NT2/D1 (cell line): ENCODE measurements at regions not wholly inside any gene's neighbourhood (a gene's known extent, or its start where the extent isn't known, plus 50 kb on each side); places are given as distances from the start of the nearest gene placed in this dataset.

ENCODE experiments used
- DNase-seq: peaks from one replicate; pipeline ENCODE4 v3.0.0-alpha.2; 2011; ENCODE audit warnings: low read depth, low spot score
- H3K27me3 ChIP-seq: 2 replicates; pipeline ENCODE4 v1.6.0; 2011; ENCODE audit warnings: mild to moderate bottlenecking; ENCODE audit not compliant: insufficient read length, insufficient read depth
- H3K36me3 ChIP-seq: 2 replicates; pipeline ENCODE4 v1.6.1; 2011; ENCODE audit warnings: mild to moderate bottlenecking, low read length, mixed read lengths; ENCODE audit not compliant: insufficient read depth, insufficient read length
- H3K4me1 ChIP-seq: 2 replicates; pipeline ENCODE4 v1.5.1; 2011; ENCODE audit not compliant: insufficient read depth, insufficient read length
- H3K4me3 ChIP-seq: 2 replicates; pipeline ENCODE4 v1.5.1; 2011; ENCODE audit warnings: low read depth; ENCODE audit not compliant: insufficient read length
- H3K9ac ChIP-seq: 2 replicates; pipeline ENCODE4 v1.6.0; 2011; ENCODE audit warnings: low read depth; ENCODE audit not compliant: insufficient read length
- H3K9me3 ChIP-seq: 2 replicates; pipeline ENCODE4 v1.5.1; 2011; ENCODE audit warnings: mild to moderate bottlenecking, low read length; ENCODE audit not compliant: insufficient read depth
- SUZ12 ChIP-seq: IDR thresholded peaks from 2 replicates; pipeline ENCODE4 v1.6.1; 2011; ENCODE audit not compliant: insufficient read length, insufficient read depth; ENCODE audit errors: extremely low read depth
- YY1 ChIP-seq: IDR thresholded peaks from 2 replicates; pipeline ENCODE4 v1.6.1; 2011; ENCODE audit not compliant: insufficient read length, insufficient read depth
- ZNF274 ChIP-seq: IDR thresholded peaks from 2 replicates; pipeline ENCODE4 v1.6.1; 2011; ENCODE audit warnings: mild to moderate bottlenecking, low read depth, low read length

DNA sequence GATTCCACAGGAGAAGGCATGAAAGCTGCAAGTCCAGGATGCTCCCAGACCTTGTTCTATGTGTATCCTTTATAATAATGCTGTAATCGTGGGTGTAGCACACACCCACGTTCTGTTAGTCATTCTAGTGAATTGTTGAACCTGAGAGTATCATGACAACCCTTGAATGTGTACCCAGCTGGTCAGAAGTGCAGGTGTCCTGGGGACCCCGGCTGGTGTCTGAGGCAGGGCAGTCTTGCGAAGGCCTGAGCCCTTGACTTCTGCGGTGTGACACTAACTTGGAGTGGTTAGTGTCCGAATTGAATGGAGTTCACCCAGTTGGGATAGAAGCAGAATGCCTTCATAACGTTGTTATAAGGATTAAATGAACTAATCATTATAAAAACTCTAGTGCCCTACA lies 218.0 kb upstream of the TNRC6C start:
- no peak for TF ChIP-seq SUZ12
- TF ChIP-seq ZNF274, result no peak
- no peak for TF ChIP-seq YY1
- no peak overlapping the region for H3K9ac ChIP-seq

GRCh38 chr17:77741109-77741508 lies 217.4 kb upstream of the TNRC6C start:
- H3K4me3 ChIP-seq, result no peak overlapping the region
- no peaks in the 10 kb centered on the region for H3K27me3 ChIP-seq
- no peaks in the 10 kb centered on the region for H3K36me3 ChIP-seq
- peaks cover 7% of the 10 kb centered on the region; the same call in 1 of the 2 replicates for H3K9me3 ChIP-seq
- peaks cover 13% of the 10 kb centered on the region for H3K4me1 ChIP-seq
- TF ChIP-seq ZNF274 (no peak), YY1 (no peak), SUZ12 (no peak)
- DNase-seq, result no peak
- no peak overlapping the region for H3K9ac ChIP-seq

More for the DNA sequence above, 218.0 kb upstream of the TNRC6C start:
- no peak for DNase-seq
- H3K36me3 ChIP-seq, result no peaks in the 10 kb centered on the region
- peaks cover 7% of the 10 kb centered on the region; the same call in 1 of the 2 replicates for H3K9me3 ChIP-seq
- no peaks in the 10 kb centered on the region for H3K27me3 ChIP-seq
- H3K4me1 ChIP-seq, result peaks cover 14% of the 10 kb centered on the region
- H3K4me3 ChIP-seq, result no peak overlapping the region

GRCh38 chr17:77742579-77742978 lies 215.9 kb upstream of the TNRC6C start:
- H3K4me3 ChIP-seq, result no peak overlapping the region
- H3K9me3 ChIP-seq, result peaks cover 7% of the 10 kb centered on the region; the same call in 1 of the 2 replicates
- H3K36me3 ChIP-seq, result no peaks in the 10 kb centered on the region
- H3K9ac ChIP-seq, result no peak overlapping the region
- DNase-seq, result peak; percentile 63
- no peaks in the 10 kb centered on the region for H3K27me3 ChIP-seq
- no peak for TF ChIP-seq YY1
- no peak for TF ChIP-seq SUZ12
- no peak for TF ChIP-seq ZNF274
- peaks cover 20% of the 10 kb centered on the region for H3K4me1 ChIP-seq

- no peaks in the 10 kb centered on the region for H3K36me3 ChIP-seq
- no peak overlapping the region for H3K9ac ChIP-seq
- no peak for DNase-seq
- TF ChIP-seq ZNF274, result no peak
- no peak for TF ChIP-seq YY1
- TF ChIP-seq SUZ12, result no peak
- H3K4me3 ChIP-seq, result no peak overlapping the region
- peaks cover 18% of the 10 kb centered on the region for H3K4me1 ChIP-seq
- peaks cover 7% of the 10 kb centered on the region; the same call in 1 of the 2 replicates for H3K9me3 ChIP-seq
- H3K27me3 ChIP-seq, result no peaks in the 10 kb centered on the region
These were observed 214.2 kb upstream of the TNRC6C start for GRCh38 chr17:77744066-77744988.

DNA sequence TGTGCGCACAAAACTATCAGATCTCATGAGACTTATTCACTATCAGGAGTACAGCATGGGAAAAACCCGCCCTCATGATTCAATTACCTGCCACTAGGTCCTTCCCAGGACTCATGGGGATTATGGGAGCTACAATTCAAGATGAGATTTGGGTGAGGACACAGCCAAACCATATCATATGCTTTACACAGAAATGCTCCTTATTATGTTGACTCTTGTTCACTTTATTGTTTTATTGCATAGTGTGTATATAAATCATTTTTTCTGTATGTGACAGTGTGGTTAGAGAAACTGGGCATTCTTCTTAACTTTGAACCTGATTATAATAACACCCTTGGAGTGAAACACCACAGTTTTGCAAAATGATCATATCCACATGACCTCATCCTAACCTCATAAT lies 212.8 kb upstream of the TNRC6C start:
- peaks cover 7% of the 10 kb centered on the region; the same call in 1 of the 2 replicates for H3K9me3 ChIP-seq
- TF ChIP-seq ZNF274 (no peak), YY1 (no peak), SUZ12 (no peak)
- no peak overlapping the region for H3K9ac ChIP-seq
- peaks cover 22% of the 10 kb centered on the region for H3K4me1 ChIP-seq
- no peak overlapping the region for H3K4me3 ChIP-seq
- H3K36me3 ChIP-seq, result no peaks in the 10 kb centered on the region
- H3K27me3 ChIP-seq, result no peaks in the 10 kb centered on the region
- DNase-seq, result no peak

GRCh38 chr17:77746393-77746792 lies 212.1 kb upstream of the TNRC6C start:
- Histone ChIP-seq H3K36me3 (no peaks in the 10 kb centered on the region), H3K4me1 (peaks cover 22% of the 10 kb centered on the region), H3K9me3 (peaks cover 4% of the 10 kb centered on the region; the same call in 1 of the 2 replicates), H3K27me3 (no peaks in the 10 kb centered on the region), H3K4me3 (no peak overlapping the region), H3K9ac (no peak overlapping the region)
- DNase-seq, result no peak
- TF ChIP-seq YY1 (no peak), ZNF274 (no peak), SUZ12 (no peak)

DNA sequence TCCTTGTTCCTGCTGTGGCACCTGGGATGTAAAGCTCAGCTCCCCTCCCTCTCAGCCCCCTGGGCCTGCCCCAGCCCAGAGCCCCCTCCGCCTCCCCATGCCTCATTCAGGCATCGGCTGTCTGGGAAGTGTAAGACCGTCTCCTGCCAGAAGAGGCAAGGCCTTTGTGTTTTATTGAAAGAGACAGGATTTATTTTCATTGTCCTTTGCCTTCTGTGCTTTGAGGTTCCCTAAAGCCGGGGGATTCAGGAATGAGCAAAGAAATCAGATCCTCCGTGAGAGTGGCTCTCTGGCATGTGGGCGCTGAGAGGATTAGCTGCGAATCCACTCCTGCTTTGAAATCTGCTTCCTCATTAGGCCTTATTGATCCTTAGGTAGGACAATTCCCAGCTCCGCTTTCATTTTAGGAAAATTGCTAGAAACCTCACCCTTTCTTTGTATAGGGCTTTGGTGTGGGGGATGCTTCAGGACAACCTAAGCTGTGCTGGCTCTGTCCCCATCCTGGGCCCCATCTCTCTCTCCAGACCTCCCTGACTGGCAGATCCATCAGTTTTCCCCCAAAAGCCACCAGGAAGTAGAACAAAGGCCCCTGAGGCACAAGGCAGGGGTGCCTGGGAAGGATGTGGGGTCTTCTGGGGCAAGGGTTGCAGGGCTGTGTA lies 211.5 kb upstream of the TNRC6C start:
- no peaks in the 10 kb centered on the region; the same call in 1 of the 2 replicates for H3K9me3 ChIP-seq

More for the DNA sequence above, 211.5 kb upstream of the TNRC6C start:
- Histone ChIP-seq H3K36me3 (no peaks in the 10 kb centered on the region), H3K4me3 (no peak overlapping the region), H3K4me1 (peaks cover 21% of the 10 kb centered on the region), H3K27me3 (no peaks in the 10 kb centered on the region), H3K9ac (no peak overlapping the region)
- no peak for DNase-seq
- TF ChIP-seq SUZ12 (no peak), ZNF274 (no peak), YY1 (no peak)
